H1 (cell line): ENCODE measurements at regions not wholly inside any gene's neighbourhood (a gene's known extent, or its start where the extent isn't known, plus 50 kb on each side); places are given as distances from the start of the nearest gene placed in this dataset.
"Not testable (repeated sequence)": the region's sequence is repeated elsewhere in the genome, so short reads cannot be mapped to it uniquely, and the experiment has no call there.

Source experiments
- CTCF ChIA-PET: fragments of 300-600 bp; sonication (Branson Sonifier 250); formaldehyde crosslinking; loops from one replicate; lab custom pipeline; 2021; ENCODE audit not compliant: partially characterized antibody; lab: Charles Lee
- POLR2A ChIA-PET: fragments of 300-600 bp; sonication (Branson Sonifier 250); formaldehyde crosslinking; loops from one replicate; lab custom pipeline; 2021; ENCODE audit warnings: inconsistent platforms; ENCODE audit not compliant: partially characterized antibody; lab: Charles Lee
- DNase-seq, 2 experiments: peaks; one replicate each; pipeline versions ENCODE4 v3.0.0 to v3.0.0-alpha.2; 2010 to 2022; ENCODE audit warnings: low spot score in 2 of 2, low read depth in 1 of 2, mixed read lengths in 1 of 2
- FAIRE-seq: peaks from 2 replicates; lab custom pipeline; 2011; peaks lifted over from hg19 to GRCh38; lab: Jason Lieb, UNC
- H2AFZ ChIP-seq: 2 replicates; pipeline ENCODE4 v1.8.1; 2012; ENCODE audit warnings: low read length, inconsistent platforms
- H2AK5ac ChIP-seq: 2 replicates; pipeline ENCODE4 v1.6.1; 2013; ENCODE audit warnings: low read depth, low read length
- H2BK120ac ChIP-seq: replicated peaks from 2 replicates; pipeline ENCODE3; 2013; ENCODE audit warnings: low read depth, low read length, inconsistent platforms
- H2BK12ac ChIP-seq: 2 replicates; pipeline ENCODE4 v1.6.1; 2013; ENCODE audit warnings: low read depth, low read length
- H2BK15ac ChIP-seq: 2 replicates; pipeline ENCODE4 v1.6.1; 2013; ENCODE audit warnings: low read length
- H2BK20ac ChIP-seq: 2 replicates; pipeline ENCODE4 v1.6.1; 2013; ENCODE audit warnings: low read length
- H2BK5ac ChIP-seq: 2 replicates; pipeline ENCODE4 v1.6.1; 2013; ENCODE audit warnings: low read depth, low read length
- H3K14ac ChIP-seq: 2 replicates; pipeline ENCODE4 v1.6.1; 2013; ENCODE audit warnings: inconsistent platforms; ENCODE audit not compliant: insufficient read length
- H3K18ac ChIP-seq: 2 replicates; pipeline ENCODE4 v1.6.1; 2013; ENCODE audit warnings: low read length; ENCODE audit errors: extremely low read depth
- H3K23ac ChIP-seq: 2 replicates; pipeline ENCODE4 v1.6.1; 2013; ENCODE audit warnings: inconsistent platforms; ENCODE audit not compliant: insufficient read length
- H3K23me2 ChIP-seq: 2 replicates; pipeline ENCODE4 v1.6.1; 2013; ENCODE audit warnings: low read depth, low read length
- H3K27ac ChIP-seq: 2 replicates; pipeline ENCODE4 v1.6.1; 2011; ENCODE audit warnings: low read depth, low read length, inconsistent platforms
- H3K27me3 ChIP-seq, 4 experiments: replicated peaks in 1 of 4; 1 replicate in 1 of 4; 2 replicates in 3 of 4; pipeline versions ENCODE4 v1.6.1 to v1.8.1; 2011 to 2013; ENCODE audit warnings: low read length in 3 of 4, mild to moderate bottlenecking in 3 of 4, inconsistent platforms in 2 of 4, mixed read lengths in 2 of 4, moderate library complexity in 1 of 4; ENCODE audit not compliant: control insufficient read depth in 3 of 4, insufficient read depth in 3 of 4; ENCODE audit errors: extremely low read depth in 1 of 4
- H3K36me3 ChIP-seq, 4 experiments: 2 replicates each; pipeline versions ENCODE4 v1.6.1 to v1.8.1; 2011 to 2013; ENCODE audit warnings: mild to moderate bottlenecking in 4 of 4, low read length in 3 of 4, moderate library complexity in 2 of 4, control low read depth in 1 of 4, inconsistent platforms in 1 of 4; ENCODE audit not compliant: insufficient read depth in 4 of 4, control insufficient read depth in 2 of 4
- H3K4ac ChIP-seq: replicated peaks from 2 replicates; pipeline ENCODE3; 2013; ENCODE audit warnings: low read length, low read depth, mixed read lengths, inconsistent platforms; ENCODE audit not compliant: insufficient read length
- H3K4me1 ChIP-seq, 4 experiments: replicated peaks in 1 of 4; 1 replicate in 1 of 4; 2 replicates in 3 of 4; pipeline versions ENCODE4 v1.6.1 to v1.8.1; 2011 to 2013; ENCODE audit warnings: low read length in 3 of 4, inconsistent platforms in 2 of 4, mixed read lengths in 1 of 4; ENCODE audit not compliant: insufficient read depth in 4 of 4, control insufficient read depth in 3 of 4
- H3K4me2 ChIP-seq, 2 experiments: 2 replicates each; pipeline versions ENCODE4 v1.6.1 to v1.8.1; 2011 to 2013; ENCODE audit warnings: low read depth in 2 of 2, low read length in 2 of 2, control low read depth in 1 of 2, inconsistent platforms in 1 of 2, mild to moderate bottlenecking in 1 of 2; ENCODE audit not compliant: insufficient read depth in 1 of 2
- H3K4me3 ChIP-seq, 4 experiments: fragments of 200-600, 300-600 bp in 1 of 4; sonication (generic), shearing (Covaris generic), sonication (Bioruptor Twin) in 1 of 4; 2 replicates each; pipeline versions ENCODE4 v1.5.1 to v1.8.1; 2011 to 2016; ENCODE audit warnings: low read length in 4 of 4, low read depth in 3 of 4, control low read depth in 2 of 4, inconsistent platforms in 2 of 4, mild to moderate bottlenecking in 2 of 4, mixed read lengths in 1 of 4, moderate library complexity in 1 of 4; ENCODE audit not compliant: insufficient read depth in 2 of 4; ENCODE audit errors: extremely low read depth in 1 of 4
- H3K56ac ChIP-seq: replicated peaks from 2 replicates; pipeline ENCODE3; 2013; ENCODE audit warnings: low read depth, mild to moderate bottlenecking, mixed read lengths, low read length, inconsistent platforms; ENCODE audit not compliant: insufficient read length
- H3K79me1 ChIP-seq: 2 replicates; pipeline ENCODE4 v1.6.1; 2013; ENCODE audit warnings: low read depth, low read length, control low read depth
- H3K79me2 ChIP-seq, 2 experiments: 2 replicates each; pipeline versions ENCODE4 v1.6.1 to v1.8.1; 2012 to 2013; ENCODE audit warnings: low read length in 2 of 2, mild to moderate bottlenecking in 2 of 2, inconsistent platforms in 1 of 2; ENCODE audit not compliant: insufficient read depth in 2 of 2, control insufficient read depth in 1 of 2
- H3K9ac ChIP-seq, 4 experiments: replicated peaks in 1 of 4; 1 replicate in 1 of 4; 2 replicates in 3 of 4; pipeline versions ENCODE4 v1.6.1 to v1.8.1; 2011 to 2013; ENCODE audit warnings: low read depth in 3 of 4, low read length in 3 of 4, control low read depth in 2 of 4, mild to moderate bottlenecking in 2 of 4, moderate library complexity in 2 of 4, inconsistent platforms in 1 of 4; ENCODE audit errors: extremely low read depth in 1 of 4
- H3K9me3 ChIP-seq, 2 experiments: 2 replicates each; pipeline versions ENCODE4 v1.6.1 to v1.8.1; 2012 to 2013; ENCODE audit warnings: mild to moderate bottlenecking in 2 of 2, moderate library complexity in 2 of 2, control low read depth in 1 of 2, inconsistent platforms in 1 of 2, low read depth in 1 of 2, low read length in 1 of 2, mixed read lengths in 1 of 2; ENCODE audit not compliant: insufficient read depth in 2 of 2
- H4K20me1 ChIP-seq, 2 experiments: replicated peaks in 1 of 2; 2 replicates each; pipeline versions ENCODE3 to v1.8.1; 2011 to 2013; ENCODE audit warnings: inconsistent platforms in 2 of 2, low read length in 2 of 2, mild to moderate bottlenecking in 1 of 2; ENCODE audit not compliant: insufficient read depth in 2 of 2, control insufficient read depth in 1 of 2
- H4K5ac ChIP-seq: 2 replicates; pipeline ENCODE4 v1.6.1; 2013; ENCODE audit warnings: low read length, low read depth, mixed read lengths, inconsistent platforms; ENCODE audit not compliant: insufficient read length
- H4K8ac ChIP-seq: 2 replicates; pipeline ENCODE4 v1.8.0; 2013; ENCODE audit warnings: mild to moderate bottlenecking, moderate library complexity, low read length, inconsistent platforms; ENCODE audit not compliant: insufficient read depth; ENCODE audit errors: extremely low read depth
- H4K91ac ChIP-seq: replicated peaks from 2 replicates; pipeline ENCODE3; 2013; ENCODE audit warnings: low read length, mixed read lengths, inconsistent platforms; ENCODE audit not compliant: insufficient read length
- SRF ChIP-seq: IDR thresholded peaks from 2 replicates; pipeline ENCODE4 v1.6.1; 2011; ENCODE audit warnings: mild to moderate bottlenecking, low read depth, low read length, moderate library complexity
- YY1 ChIP-seq: IDR thresholded peaks from 2 replicates; pipeline ENCODE4 v1.6.1; 2011; ENCODE audit warnings: low read depth, mild to moderate bottlenecking, low read length
- WGBS, 2 experiments: shearing (Covaris generic) in 1 of 2; methylation state at CpG; one replicate each; pipeline versions ENCODE4 v1.1.6 to v1.1.7; 2013 to 2015; ENCODE audit warnings: low lambda C conversion rate in 2 of 2, mixed read lengths in 2 of 2, inconsistent platforms in 1 of 2, low coverage in 1 of 2, missing lambda C conversion rate in 1 of 2; ENCODE audit not compliant: insufficient replicate concordance in 2 of 2, insufficient coverage in 1 of 2, insufficient read length in 1 of 2; ENCODE audit errors: extremely low coverage in 1 of 2, missing lambda C conversion rate in 1 of 2; 5-methylcytosine and 5-hydroxymethylcytosine counted together

DNA sequence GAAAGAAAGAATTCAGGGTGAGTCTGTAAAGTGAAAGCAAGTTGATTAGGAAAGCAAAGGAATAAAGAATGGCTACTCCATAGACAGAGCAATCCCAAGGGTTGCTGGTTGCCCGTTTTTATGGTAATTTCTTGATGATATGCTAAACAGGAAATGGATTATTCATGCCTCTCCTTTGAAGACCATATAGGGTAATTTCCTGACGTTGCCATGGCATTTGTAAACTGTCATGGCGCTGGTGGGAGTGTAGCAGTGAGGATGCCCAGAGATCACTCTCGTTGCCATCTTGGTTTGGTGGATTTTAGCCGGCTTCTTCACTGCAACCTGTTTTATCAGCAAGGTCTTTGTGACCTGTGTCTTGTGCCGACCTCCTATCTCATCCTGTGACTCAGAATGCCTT is 287.4 kb upstream of the ERCC4 start:
- H4K5ac ChIP-seq, H3K36me3 ChIP-seq, H2BK15ac ChIP-seq, DNase-seq, H3K4me3 ChIP-seq, H3K27me3 ChIP-seq, POLR2A ChIA-PET, H3K14ac ChIP-seq, FAIRE-seq, H2BK5ac ChIP-seq, H3K79me1 ChIP-seq, H3K79me2 ChIP-seq, H3K56ac ChIP-seq, H3K4me1 ChIP-seq, H2BK12ac ChIP-seq, H4K8ac ChIP-seq, H3K27ac ChIP-seq, H2BK20ac ChIP-seq, H3K23me2 ChIP-seq, H4K20me1 ChIP-seq, H3K9me3 ChIP-seq, H3K18ac ChIP-seq, H2AFZ ChIP-seq, H3K23ac ChIP-seq, H2AK5ac ChIP-seq, CTCF ChIA-PET, H2BK120ac ChIP-seq, H3K4ac ChIP-seq, H3K4me2 ChIP-seq, H4K91ac ChIP-seq, H3K9ac ChIP-seq: not testable (repeated sequence)
- WGBS, 2 experiments, result 81% methylated on average over 6 of the region's 6 CpGs; no CpG with 5 or more reads in 1 of the 2 experiments
- TF ChIP-seq SRF, result peak; percentile 83
- TF ChIP-seq YY1, result 0 out of 2 replicates have a peak, but pooled peaks have one; percentile 44
